Glutamatergic neuron (in vitro differentiated cells): ENCODE measurements at regions not wholly inside any gene's neighbourhood (a gene's known extent, or its start where the extent isn't known, plus 50 kb on each side); places are given as distances from the start of the nearest gene placed in this dataset.

Experiments
- DNase-seq: peaks from one replicate; pipeline ENCODE4 v3.0.0; 2022
- H3K27ac Mint-ChIP-seq: one replicate; pipeline ENCODE4 v1.8.0; 2020; ENCODE audit warnings: mild to moderate bottlenecking, mixed read lengths, inconsistent platforms; ENCODE audit not compliant: unreplicated experiment
- H3K27me3 Mint-ChIP-seq: one replicate; pipeline ENCODE4 v1.8.0; 2020; ENCODE audit warnings: mild to moderate bottlenecking, moderate library complexity, mixed read lengths, inconsistent platforms; ENCODE audit not compliant: unreplicated experiment
- H3K36me3 Mint-ChIP-seq: one replicate; pipeline ENCODE4 v1.8.0; 2020; ENCODE audit warnings: mild to moderate bottlenecking, mixed read lengths, inconsistent platforms; ENCODE audit not compliant: unreplicated experiment
- H3K4me1 Mint-ChIP-seq: one replicate; pipeline ENCODE4 v1.8.0; 2020; ENCODE audit warnings: mild to moderate bottlenecking, low read depth, mixed read lengths, inconsistent platforms; ENCODE audit not compliant: unreplicated experiment
- H3K4me3 Mint-ChIP-seq: one replicate; pipeline ENCODE4 v1.8.0; 2020; ENCODE audit warnings: mild to moderate bottlenecking, mixed read lengths, inconsistent platforms; ENCODE audit not compliant: unreplicated experiment
- H3K9me3 Mint-ChIP-seq: one replicate; pipeline ENCODE4 v1.8.0; 2020; ENCODE audit warnings: mild to moderate bottlenecking, moderate library complexity, mixed read lengths, inconsistent platforms; ENCODE audit not compliant: unreplicated experiment
- TF ChIP-seq, protein P1 (sequence below): fragments of 200-600 bp; sonication (generic); IDR thresholded peaks from one replicate; pipeline ENCODE4 v1.5.0; 2021; ENCODE audit not compliant: partially characterized antibody, unreplicated experiment

DNA sequence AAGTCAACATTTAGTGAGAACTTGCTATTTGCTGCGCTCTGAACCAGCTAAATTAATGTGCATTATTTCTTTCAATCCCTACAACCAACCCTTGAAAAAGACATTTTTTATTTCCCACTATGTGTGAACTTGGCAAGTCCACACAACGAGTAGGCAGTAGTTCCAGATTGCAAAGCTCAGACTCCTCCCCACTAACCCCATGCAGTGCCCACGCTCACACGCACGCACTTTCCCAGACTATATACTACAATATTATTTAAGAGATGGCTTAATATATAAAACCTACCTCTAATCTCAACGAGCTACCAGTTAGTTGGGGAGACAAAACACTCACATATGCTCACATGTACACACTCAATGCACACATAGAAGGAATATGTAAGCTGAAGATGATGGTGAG is 671.2 kb downstream of the LMO4 start:
- Mint-ChIP-seq H3K36me3 (no peaks in the 10 kb centered on the region), H3K4me3 (no peak overlapping the region), H3K27me3 (no peaks in the 10 kb centered on the region), H3K27ac (no peak overlapping the region), H3K4me1 (no peaks in the 10 kb centered on the region), H3K9me3 (no peaks in the 10 kb centered on the region)
- no peak for DNase-seq
- TF ChIP-seq, protein P1, sequence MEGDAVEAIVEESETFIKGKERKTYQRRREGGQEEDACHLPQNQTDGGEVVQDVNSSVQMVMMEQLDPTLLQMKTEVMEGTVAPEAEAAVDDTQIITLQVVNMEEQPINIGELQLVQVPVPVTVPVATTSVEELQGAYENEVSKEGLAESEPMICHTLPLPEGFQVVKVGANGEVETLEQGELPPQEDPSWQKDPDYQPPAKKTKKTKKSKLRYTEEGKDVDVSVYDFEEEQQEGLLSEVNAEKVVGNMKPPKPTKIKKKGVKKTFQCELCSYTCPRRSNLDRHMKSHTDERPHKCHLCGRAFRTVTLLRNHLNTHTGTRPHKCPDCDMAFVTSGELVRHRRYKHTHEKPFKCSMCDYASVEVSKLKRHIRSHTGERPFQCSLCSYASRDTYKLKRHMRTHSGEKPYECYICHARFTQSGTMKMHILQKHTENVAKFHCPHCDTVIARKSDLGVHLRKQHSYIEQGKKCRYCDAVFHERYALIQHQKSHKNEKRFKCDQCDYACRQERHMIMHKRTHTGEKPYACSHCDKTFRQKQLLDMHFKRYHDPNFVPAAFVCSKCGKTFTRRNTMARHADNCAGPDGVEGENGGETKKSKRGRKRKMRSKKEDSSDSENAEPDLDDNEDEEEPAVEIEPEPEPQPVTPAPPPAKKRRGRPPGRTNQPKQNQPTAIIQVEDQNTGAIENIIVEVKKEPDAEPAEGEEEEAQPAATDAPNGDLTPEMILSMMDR = no peak

DNA sequence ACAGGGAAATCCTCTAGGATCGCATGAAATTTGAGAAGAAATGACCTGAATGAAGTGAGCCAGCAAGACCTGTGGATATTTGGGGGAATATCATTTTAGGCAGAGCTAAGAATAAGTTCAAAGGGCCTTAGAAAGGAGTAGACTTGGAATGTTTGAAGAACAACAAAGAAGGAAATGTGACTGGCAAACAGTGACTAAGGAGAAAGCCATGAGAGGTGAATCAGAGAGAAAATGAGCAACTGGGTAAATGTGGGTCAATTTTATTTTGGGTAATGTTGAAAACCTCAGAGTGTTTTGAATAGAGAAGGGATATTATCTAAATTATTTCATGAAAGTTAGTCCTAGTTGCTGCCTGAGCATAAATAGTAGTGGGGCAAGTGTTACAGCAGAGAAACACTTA is 672.8 kb downstream of the LMO4 start:
- no peak for DNase-seq
- Mint-ChIP-seq H3K4me3 (no peak overlapping the region), H3K36me3 (no peaks in the 10 kb centered on the region), H3K27ac (no peak overlapping the region), H3K27me3 (no peaks in the 10 kb centered on the region), H3K4me1 (no peaks in the 10 kb centered on the region), H3K9me3 (no peaks in the 10 kb centered on the region)
- TF ChIP-seq, protein P1 = no peak

- no peak overlapping the region for H3K4me3 Mint-ChIP-seq
Measured at GRCh38 chr1:88003255-88003654, 674.6 kb downstream of the LMO4 start.

DNA sequence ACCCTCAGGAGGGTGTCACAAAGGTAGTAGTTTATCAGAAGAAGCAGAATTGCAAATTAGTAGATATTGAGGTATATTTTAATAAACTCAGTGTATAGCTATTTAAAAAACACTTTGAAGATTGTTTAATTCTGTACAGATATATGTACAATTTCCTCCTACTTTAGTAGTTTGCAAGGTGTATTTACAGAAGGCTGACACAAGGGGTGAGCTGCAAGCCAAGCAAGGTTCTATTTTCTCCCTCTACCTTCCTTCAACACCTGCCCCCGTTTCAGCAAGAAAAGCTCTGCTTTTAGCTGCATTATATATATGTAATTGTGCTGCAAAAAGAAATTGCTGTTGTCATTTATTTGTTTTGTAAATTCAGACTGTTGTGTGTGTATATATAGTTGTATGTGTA is 674.2 kb upstream of the PKN2 start:
- no peak overlapping the region for H3K27ac Mint-ChIP-seq
- no peak for DNase-seq
- H3K4me3 Mint-ChIP-seq = no peak overlapping the region
- H3K27me3 Mint-ChIP-seq = no peaks in the 10 kb centered on the region
- H3K4me1 Mint-ChIP-seq = no peaks in the 10 kb centered on the region
- no peaks in the 10 kb centered on the region for H3K36me3 Mint-ChIP-seq
- H3K9me3 Mint-ChIP-seq = no peaks in the 10 kb centered on the region
- TF ChIP-seq, protein P1 = no peak

More at GRCh38 chr1:88003255-88003654, 674.6 kb downstream of the LMO4 start:
- Mint-ChIP-seq H3K9me3 (no peaks in the 10 kb centered on the region), H3K27ac (no peak overlapping the region), H3K36me3 (no peaks in the 10 kb centered on the region), H3K4me1 (no peaks in the 10 kb centered on the region), H3K27me3 (no peaks in the 10 kb centered on the region)
- TF ChIP-seq, protein P1 = no peak
- DNase-seq = no peak

DNA sequence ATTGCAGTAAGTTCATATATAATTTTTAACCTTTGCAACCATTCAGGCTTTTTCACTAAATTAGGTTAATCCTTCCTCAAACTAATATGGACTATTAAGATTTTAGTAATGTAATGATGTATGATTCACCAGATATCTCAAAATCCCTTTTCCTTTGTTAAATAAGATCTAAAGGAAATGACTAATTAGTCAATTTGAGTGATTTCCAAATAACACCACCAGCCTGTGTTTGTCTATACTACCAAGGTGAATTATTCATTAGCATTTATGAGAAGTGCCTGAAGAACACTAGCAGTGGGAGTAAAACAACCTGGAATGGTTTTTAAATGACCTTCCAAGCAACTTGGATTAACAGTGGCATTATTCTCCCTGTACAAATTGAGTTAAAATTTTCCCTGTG is 670.6 kb upstream of the PKN2 start:
- no peak overlapping the region for H3K4me3 Mint-ChIP-seq

More for the DNA sequence above, 670.6 kb upstream of the PKN2 start:
- Mint-ChIP-seq H3K9me3 (no peaks in the 10 kb centered on the region), H3K36me3 (no peaks in the 10 kb centered on the region), H3K27ac (no peak overlapping the region), H3K27me3 (no peaks in the 10 kb centered on the region), H3K4me1 (no peaks in the 10 kb centered on the region)
- no peak for DNase-seq
- TF ChIP-seq, protein P1 = no peak
